GM12874 (cell line): ENCODE measurements at regions not wholly inside any gene's neighbourhood (a gene's known extent, or its start where the extent isn't known, plus 50 kb on each side); places are given as distances from the start of the nearest gene placed in this dataset.

Experiments used
- CTCF ChIP-seq: IDR thresholded peaks from 2 replicates; pipeline ENCODE4 v1.5.1; 2011; ENCODE audit warnings: low read depth, mild to moderate bottlenecking, control low read depth, low read length, moderate library complexity; ENCODE audit not compliant: insufficient read depth

DNA sequence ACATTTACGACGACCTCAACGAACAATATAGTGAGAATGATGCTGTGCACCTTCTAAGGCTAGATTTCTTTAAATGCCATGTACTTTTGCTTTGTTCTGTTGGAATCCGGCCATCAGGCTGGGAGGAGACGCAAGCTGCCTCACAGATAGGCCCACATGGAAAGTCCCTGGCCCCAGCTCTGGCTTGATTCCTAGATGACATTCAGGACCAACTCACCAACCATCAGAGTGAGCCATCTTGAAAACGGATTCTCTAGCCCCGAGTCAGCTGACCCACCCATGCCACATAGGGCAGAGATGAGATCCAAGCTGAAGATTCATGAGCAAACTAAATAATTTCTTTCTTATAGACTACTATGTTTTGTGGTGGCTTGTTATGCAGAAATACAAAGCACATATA, 164.4 kb downstream of the ZNF281 start:
- no peak for TF ChIP-seq CTCF

GRCh38 chr1:200243042-200243437, 166.8 kb downstream of the ZNF281 start:
- TF ChIP-seq CTCF = no peak

DNA sequence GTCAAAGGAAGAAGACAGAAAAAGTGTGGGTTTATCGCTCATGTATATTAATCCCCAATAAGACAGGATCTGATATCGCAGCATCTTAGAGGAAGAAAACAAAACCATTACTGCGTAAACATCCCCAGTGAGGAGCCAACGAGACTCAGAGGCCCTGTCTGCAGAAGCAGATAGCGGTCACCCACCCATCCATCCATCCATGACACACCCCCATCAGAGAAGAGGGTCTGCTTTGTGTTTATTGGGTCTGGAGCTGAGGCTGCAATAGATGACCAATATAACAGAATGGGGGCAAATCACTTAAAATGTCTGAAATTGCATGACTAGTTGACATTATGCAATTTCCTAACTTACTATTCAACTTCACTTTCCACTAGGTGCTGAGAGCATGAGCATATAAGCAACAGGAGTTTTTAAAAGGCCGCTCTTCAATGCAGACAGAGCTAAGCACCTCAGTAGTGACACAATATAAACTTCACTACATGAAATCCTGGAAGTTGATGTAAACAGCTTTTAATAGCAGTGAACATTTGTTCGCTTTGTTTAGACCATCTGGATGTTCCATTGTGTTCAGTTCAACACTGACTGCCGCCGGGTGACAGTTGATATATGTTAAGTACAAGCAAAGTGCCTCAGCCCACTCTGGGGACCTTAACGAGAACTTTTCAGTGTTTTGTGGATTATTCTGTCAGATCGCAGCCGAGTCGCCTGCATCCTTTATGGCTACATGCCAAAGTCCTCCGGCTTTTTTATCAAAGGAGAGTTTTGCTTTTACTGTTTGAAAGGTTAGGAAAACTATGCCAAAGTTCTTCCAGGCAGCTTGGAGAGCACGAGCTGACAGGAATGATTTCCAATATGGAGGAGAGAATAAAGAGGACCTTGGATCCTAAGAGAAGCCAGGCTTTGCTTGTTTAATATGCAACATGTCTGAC, 167.5 kb downstream of the ZNF281 start:
- TF ChIP-seq CTCF = no peak

GRCh38 chr1:200240656-200241055, 169.2 kb downstream of the ZNF281 start:
- TF ChIP-seq CTCF = no peak

- TF ChIP-seq CTCF = no peak
Measured at GRCh38 chr1:200238311-200238710, 171.5 kb downstream of the ZNF281 start.

GRCh38 chr1:200237066-200237465, 172.8 kb downstream of the ZNF281 start:
- no peak for TF ChIP-seq CTCF

DNA sequence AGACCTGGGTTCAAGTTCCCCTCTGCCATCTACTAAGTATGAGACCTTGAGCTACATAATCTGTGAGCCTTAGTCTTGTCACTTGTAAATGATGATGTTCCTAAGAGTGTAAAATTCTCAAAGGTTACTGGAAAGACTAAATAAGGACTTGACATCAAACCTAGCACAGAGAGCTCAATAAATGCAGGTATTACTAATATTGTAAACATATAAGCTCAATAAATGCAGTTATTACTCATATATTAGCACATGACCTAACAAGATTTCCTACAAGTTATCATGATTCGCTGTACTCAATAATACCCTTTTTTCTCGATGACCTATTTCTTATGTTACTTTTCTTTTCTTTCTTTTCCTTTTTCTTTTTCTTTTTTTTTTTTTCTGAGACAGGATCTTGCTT, 174.9 kb downstream of the ZNF281 start:
- TF ChIP-seq CTCF = no peak
